Peyer's patch (tissue), 4 donors: ENCODE measurements at regions not wholly inside any gene's neighbourhood (a gene's known extent, or its start where the extent isn't known, plus 50 kb on each side); places are given as distances from the start of the nearest gene placed in this dataset.

Source experiments
- CTCF ChIP-seq, 6 experiments: fragments of 450-650 bp in 4 of 6; fragments of 200-600 bp in 2 of 6; sonication (generic) in 1 of 6; IDR thresholded peaks; one replicate each; pipeline ENCODE4 v1.5.1; 2017 to 2019; ENCODE audit warnings: antibody characterized with exemption in 6 of 6, mild to moderate bottlenecking in 3 of 6, moderate library complexity in 1 of 6
- POLR2A ChIP-seq, 2 donors: fragments of 450-650 bp; IDR thresholded peaks; one replicate each; pipeline ENCODE4 v1.5.1; 2017; ENCODE audit warnings: antibody characterized with exemption in 2 of 2, mild to moderate bottlenecking in 2 of 2, moderate library complexity in 2 of 2

- TF ChIP-seq CTCF (IDR thresholded peaks at IDR 0.05) (no peak), POLR2A (IDR thresholded peaks at IDR 0.05) (no peak)
Measured at GRCh38 chr19:31512181-31512970, 163.1 kb upstream of the TSHZ3 start.
